Heart left ventricle (tissue), 16 donors: ENCODE measurements at regions not wholly inside any gene's neighbourhood (a gene's known extent, or its start where the extent isn't known, plus 50 kb on each side); places are given as distances from the start of the nearest gene placed in this dataset.
"Not testable (repeated sequence)": the region's sequence is repeated elsewhere in the genome, so short reads cannot be mapped to it uniquely, and the experiment has no call there.

Experiments used
- ATAC-seq, 4 donors: fragments of 200-7000 bp; cut with Tn5 transposase; one replicate each; pipeline ENCODE4 v1.9.1; 2020 to 2022; ENCODE audit warnings: moderate library complexity in 4 of 4, mild to moderate bottlenecking in 3 of 4, moderate number of reproducible peaks in 1 of 4
- DNase-seq, 5 donors: peaks; one replicate each; pipeline ENCODE4 v3.0.0-alpha.2; 2020
- H3K27ac ChIP-seq, 12 donors: fragments of 200-600 bp; sonication (generic) in 4 of 12; one replicate each; pipeline versions ENCODE4 v1.5.0 to v1.8.0; 2016 to 2022; ENCODE audit warnings: mild to moderate bottlenecking in 2 of 12
- H3K27me3 ChIP-seq, 9 donors: fragments of 200-600 bp; sonication (generic) in 2 of 9; one replicate each; pipeline versions ENCODE4 v1.5.1 to v1.8.0; 2016 to 2022; ENCODE audit warnings: mild to moderate bottlenecking in 3 of 9
- H3K36me3 ChIP-seq, 9 donors: fragments of 200-600 bp; sonication (generic) in 2 of 9; one replicate each; pipeline versions ENCODE4 v1.5.0 to v1.8.0; 2018 to 2022; ENCODE audit warnings: mild to moderate bottlenecking in 2 of 9
- H3K4me1 ChIP-seq, 12 donors: fragments of 200-600 bp; sonication (generic) in 4 of 12; one replicate each; pipeline versions ENCODE4 v1.5.0 to v1.8.0; 2016 to 2022; ENCODE audit warnings: mild to moderate bottlenecking in 3 of 12
- H3K4me3 ChIP-seq, 12 donors: fragments of 200-600 bp; sonication (generic) in 4 of 12; one replicate each; pipeline versions ENCODE4 v1.5.0 to v1.8.0; 2017 to 2022; ENCODE audit warnings: mild to moderate bottlenecking in 9 of 12, moderate library complexity in 4 of 12
- H3K9me3 ChIP-seq, 12 donors: fragments of 200-600 bp; sonication (generic) in 4 of 12; one replicate each; pipeline versions ENCODE4 v1.5.0 to v1.8.0; 2016 to 2022; ENCODE audit warnings: mild to moderate bottlenecking in 1 of 12
- CTCF ChIP-seq, 12 donors: fragments of 200-600 bp; sonication (generic) in 4 of 12; IDR thresholded peaks; one replicate each; pipeline versions ENCODE4 v1.5.0 to v1.8.0; 2018 to 2022; ENCODE audit warnings: antibody characterized with exemption in 12 of 12, mild to moderate bottlenecking in 5 of 12
- POLR2A ChIP-seq, 2 donors: fragments of 450-650 bp; IDR thresholded peaks; one replicate each; pipeline ENCODE4 v1.6.1; 2017; ENCODE audit warnings: antibody characterized with exemption in 2 of 2, mild to moderate bottlenecking in 2 of 2, moderate library complexity in 2 of 2
- WGBS, 4 donors: extraction: QIAGEN DNeasy Blood & Tissue Kit in 2 of 4; methylation state at CpG; one replicate each; pipeline versions ENCODE4 v1.1.5 to v1.1.7; 2013 to 2018; 5-methylcytosine and 5-hydroxymethylcytosine counted together
- intact Hi-C, 10 donors: fragments of 100-400 bp; cut with DNase I; formaldehyde crosslinking; loops; one replicate each; pipeline versions ENCODE4 v1.11.1 to v1.14.2; 2022
- donor health status: ischemic (EF 13 %, LVEDD 7.1; RV severe dilation, severe dysfunction).
- donor health status: healthy with polysubstance abuse.
- donor health status: DM: no; HTN: yes; CAD: no.
- donor health status: DM: no; HTN: no; CAD: no.
- donor health status: ischemic (EF 25% LVEDD 6.9; RV normal size, moderate dysfunction).
- donor health status: ischemic (EF 25% LVEDD 5.7; RV mildly dilated, moderate dysfunction).
- donor health status: healthy.
- donor health status: DM: yes; HTN: yes; CAD: no.
- donor health status: ischemic (EF 35%, LVEDD 5.7; RV mildly dilated, moderate dysfunction).
- donor health status: nonischemic (EF 11% LVEDD 7.7; RV severe dilation, severe dysfunction).
- donor health status: DM: yes; HTN: yes; CAD: no.
- donor health status: PGD.
- donor health status: ischemic (EF 29% LVEDD 5.4; RV normal size, mild dysfunction).
- donor health status: nonischemic (EF 23%, LVEDD 6.1; RV moderate dilation, normal function).

- H3K9me3 ChIP-seq, result peaks cover 0 to 4% (median 0%) of the 10 kb centered on the region in 12 donors
- no peaks in the 10 kb centered on the region for H3K4me1 ChIP-seq
- ATAC-seq (no peak), DNase-seq (no peak)
- intact Hi-C loops, result no loop called here
- WGBS, 4 donors, result 67 to 75% (median 70%) methylated on average over 7 of the region's 7 CpGs
- no peak overlapping the region for H3K27ac ChIP-seq
- no peak overlapping the region for H3K4me3 ChIP-seq
- TF ChIP-seq CTCF (IDR thresholded peaks at IDR 0.05) (no peak), POLR2A (IDR thresholded peaks at IDR 0.05) (no peak)
- no peaks in the 10 kb centered on the region for H3K27me3 ChIP-seq
- H3K36me3 ChIP-seq, result no peaks in the 10 kb centered on the region
These were observed 443.4 kb downstream of the BCAT1 start for GRCh38 chr12:24505366-24506015.

GRCh38 chr12:24503477-24503876 lies 445.4 kb downstream of the BCAT1 start:
- H3K36me3 ChIP-seq, H3K9me3 ChIP-seq, H3K27ac ChIP-seq, DNase-seq, H3K27me3 ChIP-seq, intact Hi-C loops, ATAC-seq, H3K4me3 ChIP-seq: not testable (repeated sequence)
- H3K4me1 ChIP-seq, result peaks cover 0 to 17% (median 1%) of the 10 kb centered on the region in 12 donors
- WGBS, 4 donors, result 88 to 100% (median 91%) methylated on average over 1 of the region's 1 CpG

- DNase-seq, result no peak
- ATAC-seq, result peak in 1 of 4 donors; percentile 51
- H3K4me3 ChIP-seq, result no peak overlapping the region
- H3K4me1 ChIP-seq, result peaks cover 0 to 17% (median 1%) of the 10 kb centered on the region in 12 donors
- no peaks in the 10 kb centered on the region for H3K36me3 ChIP-seq
- H3K27me3 ChIP-seq, result no peaks in the 10 kb centered on the region
- peak overlapping the region in 4 of 12 donors; percentile 5 to 52 (median 36) for H3K27ac ChIP-seq
- H3K9me3 ChIP-seq, result peaks cover 0 to 4% (median 0%) of the 10 kb centered on the region in 12 donors
- TF ChIP-seq POLR2A (IDR thresholded peaks at IDR 0.05) (no peak), CTCF (IDR thresholded peaks at IDR 0.05) (no peak)
- WGBS, 4 donors, result 64 to 77% (median 72%) methylated on average over 2 of the region's 2 CpGs
- intact Hi-C loops, result no loop called here
These were observed 448.1 kb downstream of the BCAT1 start for GRCh38 chr12:24500831-24501230.

GRCh38 chr12:24500421-24500820 lies 448.5 kb downstream of the BCAT1 start:
- Histone ChIP-seq H3K9me3 (peaks cover 0 to 4% (median 0%) of the 10 kb centered on the region in 12 donors), H3K4me1 (peaks cover 0 to 17% (median 1%) of the 10 kb centered on the region in 12 donors), H3K27ac (peak overlapping the region in 7 of 12 donors; percentile 21 to 52 (median 38)), H3K36me3 (no peaks in the 10 kb centered on the region), H3K4me3 (no peak overlapping the region), H3K27me3 (no peaks in the 10 kb centered on the region)
- DNase-seq (no peak), ATAC-seq (no peak)
- WGBS, 4 donors, result 60 to 70% (median 62%) methylated on average over 4 of the region's 4 CpGs
- intact Hi-C loops, result no loop called here
- TF ChIP-seq POLR2A (IDR thresholded peaks at IDR 0.05) (no peak), CTCF (IDR thresholded peaks at IDR 0.05) (no peak)
